ENCODE measurements at regions not wholly inside any gene's neighbourhood (a gene's known extent, or its start where the extent isn't known, plus 50 kb on each side); places are given as distances from the start of the nearest gene placed in this dataset.
"Not testable (repeated sequence)": the region's sequence is repeated elsewhere in the genome, so short reads cannot be mapped to it uniquely, and the experiment has no call there.

GRCh38 chr10:55630491-55631056 lies 730.5 kb downstream of the ZWINT start:
- Histone ChIP-seq H3K9me3 (no peaks in the 10 kb centered on the region), H3K36me3 (no peaks in the 10 kb centered on the region), H3K4me1 (peaks cover 0 to 25% (median 14%) of the 10 kb centered on the region in 4 donors), H3K27me3 (peaks cover 0 to 21% (median 4%) of the 10 kb centered on the region in 3 donors), H3K4me3 (peak overlapping the region; percentile 29 to 62 (median 44)), H3K27ac (no peak overlapping the region)
- 4 to 10% methylated on average over 35 of the region's 35 CpGs for WGBS, 2 donors
- no peak for DNase-seq
- intact Hi-C loops (cut with DNase I), result no loop called here
- TF ChIP-seq POLR2AphosphoS5 (IDR thresholded peaks at IDR 0.05) (no peak), POLR2A (IDR thresholded peaks at IDR 0.05) (no peak), EP300 (IDR thresholded peaks at IDR 0.05) (no peak)
- TF ChIP-seq, protein P1, sequence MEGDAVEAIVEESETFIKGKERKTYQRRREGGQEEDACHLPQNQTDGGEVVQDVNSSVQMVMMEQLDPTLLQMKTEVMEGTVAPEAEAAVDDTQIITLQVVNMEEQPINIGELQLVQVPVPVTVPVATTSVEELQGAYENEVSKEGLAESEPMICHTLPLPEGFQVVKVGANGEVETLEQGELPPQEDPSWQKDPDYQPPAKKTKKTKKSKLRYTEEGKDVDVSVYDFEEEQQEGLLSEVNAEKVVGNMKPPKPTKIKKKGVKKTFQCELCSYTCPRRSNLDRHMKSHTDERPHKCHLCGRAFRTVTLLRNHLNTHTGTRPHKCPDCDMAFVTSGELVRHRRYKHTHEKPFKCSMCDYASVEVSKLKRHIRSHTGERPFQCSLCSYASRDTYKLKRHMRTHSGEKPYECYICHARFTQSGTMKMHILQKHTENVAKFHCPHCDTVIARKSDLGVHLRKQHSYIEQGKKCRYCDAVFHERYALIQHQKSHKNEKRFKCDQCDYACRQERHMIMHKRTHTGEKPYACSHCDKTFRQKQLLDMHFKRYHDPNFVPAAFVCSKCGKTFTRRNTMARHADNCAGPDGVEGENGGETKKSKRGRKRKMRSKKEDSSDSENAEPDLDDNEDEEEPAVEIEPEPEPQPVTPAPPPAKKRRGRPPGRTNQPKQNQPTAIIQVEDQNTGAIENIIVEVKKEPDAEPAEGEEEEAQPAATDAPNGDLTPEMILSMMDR (IDR thresholded peaks at IDR 0.05), result no peak

GRCh38 chr10:55629793-55630490 lies 731.1 kb downstream of the ZWINT start:
- TF ChIP-seq POLR2A (IDR thresholded peaks at IDR 0.05) (no peak), POLR2AphosphoS5 (IDR thresholded peaks at IDR 0.05) (no peak), EP300 (IDR thresholded peaks at IDR 0.05) (no peak)
- TF ChIP-seq, protein P1 (IDR thresholded peaks at IDR 0.05), result peak in 1 of 4 experiments; percentile 7
- H3K27me3 ChIP-seq, result peaks cover 0 to 21% (median 5%) of the 10 kb centered on the region in 3 donors
- peak overlapping the region in 2 of 4 donors; percentile 52 to 62 for H3K4me3 ChIP-seq
- H3K9me3 ChIP-seq, result no peaks in the 10 kb centered on the region
- no peaks in the 10 kb centered on the region for H3K36me3 ChIP-seq
- DNase-seq, result no peak
- H3K27ac ChIP-seq, result no peak overlapping the region
- 5 to 13% methylated on average over 21 of the region's 21 CpGs for WGBS, 2 donors
- intact Hi-C loops (cut with DNase I), result no loop called here
- peaks cover 0 to 25% (median 14%) of the 10 kb centered on the region in 4 donors for H3K4me1 ChIP-seq

DNA sequence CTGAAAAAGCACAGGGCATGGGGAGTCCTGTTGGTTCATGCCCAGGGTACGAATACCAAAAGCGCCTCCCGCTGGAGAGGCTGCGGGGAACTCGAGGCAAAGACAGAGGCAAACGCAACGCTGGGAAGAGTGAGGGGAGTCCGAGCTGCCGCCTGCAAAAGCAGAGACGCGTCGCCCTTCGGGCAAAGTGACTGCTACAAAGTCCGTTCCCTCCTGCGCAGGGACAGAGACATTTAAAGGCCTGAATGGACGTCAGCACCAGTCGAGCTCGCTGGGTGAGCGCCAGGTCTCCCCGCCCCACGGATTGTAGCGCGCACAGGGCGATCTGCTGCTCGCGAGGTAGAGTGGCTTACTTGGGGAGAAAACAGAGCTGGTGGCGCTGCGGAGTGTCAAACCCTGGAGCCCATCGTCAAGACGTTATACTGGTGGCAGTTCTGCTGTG lies 732.8 kb downstream of the ZWINT start:
- Histone ChIP-seq H3K9me3 (no peaks in the 10 kb centered on the region), H3K4me1 (peaks cover 0 to 25% (median 14%) of the 10 kb centered on the region in 4 donors), H3K27ac (no peak overlapping the region), H3K4me3 (peak overlapping the region in 3 of 4 donors; percentile 4 to 18 (median 5)), H3K27me3 (peaks cover 0 to 21% (median 5%) of the 10 kb centered on the region in 3 donors), H3K36me3 (no peaks in the 10 kb centered on the region)
- WGBS, 2 donors, result 3 to 5% methylated on average over 30 of the region's 30 CpGs
- no peak for DNase-seq
- TF ChIP-seq POLR2A (IDR thresholded peaks at IDR 0.05), result no peak
- TF ChIP-seq EP300 (IDR thresholded peaks at IDR 0.05), result no peak
- TF ChIP-seq, protein P1 (IDR thresholded peaks at IDR 0.05), result no peak
- TF ChIP-seq POLR2AphosphoS5 (IDR thresholded peaks at IDR 0.05), result no peak
- intact Hi-C loops (cut with DNase I), result no loop called here

DNA sequence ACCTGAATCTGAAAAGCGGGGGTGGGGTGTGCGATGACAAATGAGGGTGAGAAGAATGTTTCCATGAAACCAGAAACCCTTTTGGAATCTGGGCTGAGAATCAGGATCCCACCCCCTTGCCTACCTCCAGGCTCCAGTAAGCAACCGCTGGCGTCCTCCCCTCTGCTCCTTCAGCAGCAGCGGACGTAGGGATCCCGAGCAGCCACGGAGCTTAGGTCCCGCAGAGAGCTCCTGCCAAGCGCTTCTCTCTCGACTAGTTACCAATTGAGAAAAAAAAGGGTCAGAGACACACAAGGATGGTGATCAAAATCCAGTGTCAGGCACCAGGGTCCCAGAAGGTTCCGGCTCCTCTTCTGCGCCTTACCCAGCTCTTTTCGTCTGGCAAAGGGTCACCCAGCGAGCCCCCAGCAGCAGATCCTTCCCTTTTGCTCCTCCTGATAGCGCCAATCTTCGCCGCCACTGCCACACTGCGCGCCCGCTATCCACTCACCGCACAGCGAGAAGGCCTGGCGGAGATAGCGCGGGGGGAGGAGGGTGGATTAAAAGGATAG lies 733.5 kb downstream of the ZWINT start:
- intact Hi-C loops (cut with DNase I), result no loop called here
- DNase-seq, result no peak
- peaks cover 0 to 21% (median 5%) of the 10 kb centered on the region in 3 donors for H3K27me3 ChIP-seq
- H3K27ac ChIP-seq, result no peak overlapping the region
- no peak for TF ChIP-seq EP300 (IDR thresholded peaks at IDR 0.05)
- TF ChIP-seq, protein P1 (IDR thresholded peaks at IDR 0.05), result no peak
- TF ChIP-seq POLR2AphosphoS5 (IDR thresholded peaks at IDR 0.05), result no peak
- no peak for TF ChIP-seq POLR2A (IDR thresholded peaks at IDR 0.05)
- H3K9me3 ChIP-seq, result no peaks in the 10 kb centered on the region
- no peaks in the 10 kb centered on the region for H3K36me3 ChIP-seq
- 6 to 15% methylated on average over 26 of the region's 26 CpGs for WGBS, 2 donors
- peaks cover 0 to 25% (median 14%) of the 10 kb centered on the region in 4 donors for H3K4me1 ChIP-seq
- H3K4me3 ChIP-seq, result peak overlapping the region in 3 of 4 donors; percentile 5 to 18 (median 8)

DNA sequence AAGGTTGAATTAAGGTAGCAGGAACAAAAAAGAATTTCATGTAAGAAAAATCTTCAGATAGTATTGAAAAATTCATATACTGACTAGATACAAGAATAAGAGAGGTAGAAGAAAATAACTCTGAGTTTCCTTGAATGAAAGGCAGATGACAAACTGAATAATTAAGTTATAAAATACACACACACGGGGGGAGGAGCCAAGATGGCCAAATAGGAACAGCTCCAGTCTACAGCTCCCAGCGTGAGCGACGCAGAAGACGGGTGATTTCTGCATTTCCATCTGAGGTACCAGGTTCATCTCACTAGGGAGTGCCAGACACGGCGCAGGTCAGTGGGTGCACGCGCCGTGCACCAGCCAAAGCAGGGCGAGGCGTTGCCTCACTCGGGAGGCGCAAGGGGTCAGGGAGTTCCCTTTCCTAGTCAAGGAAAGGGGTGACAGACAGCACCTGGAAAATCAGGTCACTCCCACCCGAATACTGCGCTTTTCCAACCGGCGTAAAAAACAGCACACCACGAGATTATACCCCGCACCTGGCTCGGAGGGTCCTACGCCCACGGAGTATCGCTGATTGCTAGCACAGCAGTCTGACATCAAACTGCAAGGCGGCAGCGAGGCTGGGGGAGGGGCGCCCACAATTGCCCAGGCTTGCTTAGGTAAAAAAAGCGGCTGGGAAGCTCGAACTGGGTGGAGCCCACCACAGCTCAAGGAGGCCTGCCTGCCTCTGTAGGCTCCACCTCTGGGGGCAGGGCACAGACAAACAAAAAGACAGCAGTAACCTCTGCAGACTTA lies 759.2 kb downstream of the ZWINT start:
- H3K27ac ChIP-seq; H3K4me3 ChIP-seq; H3K27me3 ChIP-seq; H3K9me3 ChIP-seq; H3K36me3 ChIP-seq; H3K4me1 ChIP-seq; DNase-seq; intact Hi-C loops (cut with DNase I): not testable (repeated sequence)
- 2% methylated on average over 29 of the region's 29 CpGs for WGBS, 2 donors

Measured in sigmoid colon (tissue), 6 donors.